ENCODE measurements at regions not wholly inside any gene's neighbourhood (a gene's known extent, or its start where the extent isn't known, plus 50 kb on each side); places are given as distances from the start of the nearest gene placed in this dataset.

- no peak for ATAC-seq
- intact Hi-C loops (cut with DNase I) = loop anchor here in 1 of 10 donors (10.0 kb wide), 1 partner anchor 235 kb away; no protein-coding TSS in a partner anchor
- Histone ChIP-seq H3K27me3 (peaks cover 0 to 4% (median 0%) of the 10 kb centered on the region in 9 donors), H3K36me3 (no peaks in the 10 kb centered on the region), H3K9me3 (peaks cover 0 to 5% (median 0%) of the 10 kb centered on the region in 12 donors), H3K4me3 (peak overlapping the region in 1 of 12 donors; percentile 5), H3K27ac (no peak overlapping the region), H3K4me1 (no peaks in the 10 kb centered on the region)
- 80 to 86% (median 83%) methylated on average over 6 of the region's 6 CpGs for WGBS, 4 donors
- no peak for TF ChIP-seq POLR2A (IDR thresholded peaks at IDR 0.05)
- TF ChIP-seq, protein P1, sequence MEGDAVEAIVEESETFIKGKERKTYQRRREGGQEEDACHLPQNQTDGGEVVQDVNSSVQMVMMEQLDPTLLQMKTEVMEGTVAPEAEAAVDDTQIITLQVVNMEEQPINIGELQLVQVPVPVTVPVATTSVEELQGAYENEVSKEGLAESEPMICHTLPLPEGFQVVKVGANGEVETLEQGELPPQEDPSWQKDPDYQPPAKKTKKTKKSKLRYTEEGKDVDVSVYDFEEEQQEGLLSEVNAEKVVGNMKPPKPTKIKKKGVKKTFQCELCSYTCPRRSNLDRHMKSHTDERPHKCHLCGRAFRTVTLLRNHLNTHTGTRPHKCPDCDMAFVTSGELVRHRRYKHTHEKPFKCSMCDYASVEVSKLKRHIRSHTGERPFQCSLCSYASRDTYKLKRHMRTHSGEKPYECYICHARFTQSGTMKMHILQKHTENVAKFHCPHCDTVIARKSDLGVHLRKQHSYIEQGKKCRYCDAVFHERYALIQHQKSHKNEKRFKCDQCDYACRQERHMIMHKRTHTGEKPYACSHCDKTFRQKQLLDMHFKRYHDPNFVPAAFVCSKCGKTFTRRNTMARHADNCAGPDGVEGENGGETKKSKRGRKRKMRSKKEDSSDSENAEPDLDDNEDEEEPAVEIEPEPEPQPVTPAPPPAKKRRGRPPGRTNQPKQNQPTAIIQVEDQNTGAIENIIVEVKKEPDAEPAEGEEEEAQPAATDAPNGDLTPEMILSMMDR (IDR thresholded peaks at IDR 0.05) = no peak
- DNase-seq = no peak
Observed at GRCh38 chr20:9889270-9889981, 50.5 kb upstream of the PAK5 start.

Measured in heart left ventricle (tissue), 16 donors.